ENCODE measurements at regions not wholly inside any gene's neighbourhood (a gene's known extent, or its start where the extent isn't known, plus 50 kb on each side); places are given as distances from the start of the nearest gene placed in this dataset.

GRCh38 chr2:156890529-156891148, 366.9 kb upstream of the GALNT5 start:
- TF ChIP-seq CTCF (IDR thresholded peaks at IDR 0.05) (no peak), POLR2A (IDR thresholded peaks at IDR 0.05) (no peak)
